ENCODE measurements at regions not wholly inside any gene's neighbourhood (a gene's known extent, or its start where the extent isn't known, plus 50 kb on each side); places are given as distances from the start of the nearest gene placed in this dataset.

DNA sequence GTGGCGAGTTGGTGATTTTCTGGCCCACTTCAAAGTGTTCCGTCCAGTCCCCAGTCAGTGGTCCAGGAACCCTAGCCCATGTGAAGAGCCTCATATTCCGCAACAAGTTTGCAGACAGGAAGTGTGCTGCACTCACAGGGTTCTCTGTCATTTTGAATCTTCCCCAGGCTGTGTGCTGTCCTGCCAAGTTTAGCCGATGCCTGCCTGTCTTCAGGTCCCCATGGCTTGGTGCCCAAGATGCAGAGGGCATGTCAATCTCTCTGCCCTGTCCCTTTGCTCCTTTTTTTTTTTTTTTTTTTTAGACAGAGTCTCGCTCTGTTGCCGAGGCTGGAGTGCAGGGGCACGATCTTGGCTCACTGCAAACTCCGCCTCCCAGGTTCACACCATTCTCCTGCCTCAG, 69.9 kb upstream of the ATXN1 start:
- Histone ChIP-seq H3K27me3 (ENCODE audit: insufficient read depth, low read length) (no peaks in the 10 kb centered on the region), H3K23ac (ENCODE audit: insufficient read length, low read depth, low read length) (no peak overlapping the region), H3K4me2 (ENCODE audit: insufficient read depth, insufficient read length, low read length) (no peak overlapping the region), H2AFZ (ENCODE audit: low read length) (no peak overlapping the region), H2BK5ac (ENCODE audit: insufficient read length, low read length) (no peak overlapping the region), H2BK20ac (ENCODE audit: low read depth, low read length, poor library complexity, severe bottlenecking) (no peak overlapping the region), H2BK15ac (ENCODE audit: low read depth, low read length) (no peak overlapping the region), H3K56ac (ENCODE audit: insufficient read length, low read depth, low read length) (no peak overlapping the region), H2BK120ac (ENCODE audit: low read depth, low read length, poor library complexity, severe bottlenecking) (no peak overlapping the region), H3K18ac (ENCODE audit: insufficient read length, low read depth, low read length) (no peak overlapping the region), H2AK5ac (ENCODE audit: insufficient read length, low read length) (no peak overlapping the region), H3K4me1 (ENCODE audit: insufficient read depth, low read length) (no peaks in the 10 kb centered on the region), H3K23me2 (ENCODE audit: insufficient read length, low read depth, low read length, poor library complexity, severe bottlenecking) (no peaks in the 10 kb centered on the region), H4K5ac (ENCODE audit: insufficient read length, low read depth, low read length) (no peak overlapping the region), H3K14ac (ENCODE audit: insufficient read depth, low read length) (no peak overlapping the region), H3K4ac (ENCODE audit: low read depth, low read length) (no peak overlapping the region), H4K8ac (replicated peaks; ENCODE audit: insufficient read length, low read depth, low read length) (no peak overlapping the region), H3K79me1 (ENCODE audit: insufficient read depth, low read depth, low read length, poor library complexity, severe bottlenecking) (no peaks in the 10 kb centered on the region), H3T11ph (ENCODE audit: low read length) (no peak overlapping the region), H3K79me2 (ENCODE audit: insufficient read depth, low read length) (no peaks in the 10 kb centered on the region), H4K20me1 (ENCODE audit: control insufficient read depth, insufficient read depth, insufficient read length) (no peaks in the 10 kb centered on the region), H4K91ac (ENCODE audit: insufficient read length, low read depth, low read length) (no peak overlapping the region), H3K9me3 (ENCODE audit: control insufficient read depth, low read depth, low read length) (no peaks in the 10 kb centered on the region), H3K9ac (ENCODE audit: extremely low read depth, insufficient read length, low read length) (no peak overlapping the region), H3K27ac (ENCODE audit: insufficient read length, low read depth, low read length) (no peak overlapping the region), H2BK12ac (ENCODE audit: insufficient read length, low read depth, low read length) (no peak overlapping the region)
- no CpG with 5 or more reads among the region's 8 CpGs for WGBS (ENCODE audit: extremely low coverage, insufficient read length, low lambda C conversion rate)
- H3K36me3 Mint-ChIP-seq (ENCODE audit: insufficient read depth in 1 of 3, low read depth in 3 of 3): no peaks in the 10 kb centered on the region
- DNase-seq: no peak
- no peak overlapping the region for H3K27ac Mint-ChIP-seq
- no peaks in the 10 kb centered on the region; the same call in 1 of the 2 replicates for H3K27me3 Mint-ChIP-seq (ENCODE audit: low read depth)
- no peak overlapping the region for H3K4me3 Mint-ChIP-seq
- peaks cover 0 to under 1% of the 10 kb centered on the region in 2 experiments; a peak in 1 of 4 replicates for H3K4me1 Mint-ChIP-seq
- TF ChIP-seq, protein P1, sequence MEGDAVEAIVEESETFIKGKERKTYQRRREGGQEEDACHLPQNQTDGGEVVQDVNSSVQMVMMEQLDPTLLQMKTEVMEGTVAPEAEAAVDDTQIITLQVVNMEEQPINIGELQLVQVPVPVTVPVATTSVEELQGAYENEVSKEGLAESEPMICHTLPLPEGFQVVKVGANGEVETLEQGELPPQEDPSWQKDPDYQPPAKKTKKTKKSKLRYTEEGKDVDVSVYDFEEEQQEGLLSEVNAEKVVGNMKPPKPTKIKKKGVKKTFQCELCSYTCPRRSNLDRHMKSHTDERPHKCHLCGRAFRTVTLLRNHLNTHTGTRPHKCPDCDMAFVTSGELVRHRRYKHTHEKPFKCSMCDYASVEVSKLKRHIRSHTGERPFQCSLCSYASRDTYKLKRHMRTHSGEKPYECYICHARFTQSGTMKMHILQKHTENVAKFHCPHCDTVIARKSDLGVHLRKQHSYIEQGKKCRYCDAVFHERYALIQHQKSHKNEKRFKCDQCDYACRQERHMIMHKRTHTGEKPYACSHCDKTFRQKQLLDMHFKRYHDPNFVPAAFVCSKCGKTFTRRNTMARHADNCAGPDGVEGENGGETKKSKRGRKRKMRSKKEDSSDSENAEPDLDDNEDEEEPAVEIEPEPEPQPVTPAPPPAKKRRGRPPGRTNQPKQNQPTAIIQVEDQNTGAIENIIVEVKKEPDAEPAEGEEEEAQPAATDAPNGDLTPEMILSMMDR (conservative IDR thresholded peaks at IDR 0.05): no peak
- no peaks in the 10 kb centered on the region for H3K9me3 Mint-ChIP-seq
